ENCODE measurements at regions not wholly inside any gene's neighbourhood (a gene's known extent, or its start where the extent isn't known, plus 50 kb on each side); places are given as distances from the start of the nearest gene placed in this dataset.

GRCh38 chr2:149814049-149814448 lies 226.5 kb upstream of the MMADHC start:
- H3K9me3 ChIP-seq (replicated peaks; ENCODE audit: control insufficient read depth, insufficient read depth, low read length), result no peaks in the 10 kb centered on the region
- H3K9ac ChIP-seq (replicated peaks; ENCODE audit: extremely low read depth, insufficient read depth, low read length), result no peak overlapping the region
- no peak overlapping the region for H3K4me2 ChIP-seq (ENCODE audit: insufficient read depth, low read length)
- H3K36me3 ChIP-seq (ENCODE audit: control insufficient read depth in 2 of 2, extremely low read depth in 1 of 2, insufficient read depth in 2 of 2, low read length in 2 of 2), result no peaks in the 10 kb centered on the region
- ChIA-PET CTCF (interaction anchor here (1.4 to 1.5 kb wide), 2 partner anchors 15 to 19 kb away, joined by 4 to 6 read pairs; no protein-coding TSS in a partner anchor), POLR2A (no interaction called here)
- TF ChIP-seq GATA2 (IDR thresholded peaks at IDR 0.05; ENCODE audit: insufficient read depth, insufficient read length, low read depth, low read length) (no peak), JUN (IDR thresholded peaks at IDR 0.05; ENCODE audit: borderline replicate concordance, insufficient read depth, insufficient read length, low read depth) (no peak), CTCF (IDR thresholded peaks at IDR 0.05; ENCODE audit: extremely low read depth in 1 of 2, insufficient read depth in 1 of 2, low read depth in 1 of 2, low read length in 2 of 2) (no peak), FOS (IDR thresholded peaks at IDR 0.05; ENCODE audit: borderline replicate concordance, insufficient read depth, low read length) (no peak), POLR2A (IDR thresholded peaks at IDR 0.05; ENCODE audit: low read depth, low read length) (no peak), EZH2 (IDR thresholded peaks at IDR 0.05; ENCODE audit: borderline replicate concordance, low read depth, low read length, severe bottlenecking) (no peak), POLR2AphosphoS5 (IDR thresholded peaks at IDR 0.05; ENCODE audit: insufficient read depth, low read depth, low read length) (no peak), MYC (IDR thresholded peaks at IDR 0.05; ENCODE audit: low read depth, low read length) (no peak), MAX (IDR thresholded peaks at IDR 0.05; ENCODE audit: insufficient read depth, insufficient read length) (no peak)
- no peaks in the 10 kb centered on the region for H3K79me2 ChIP-seq (ENCODE audit: control insufficient read depth, insufficient read depth, low read length)
- H3K4me3 ChIP-seq (replicated peaks in 1 of 3; ENCODE audit: insufficient read depth in 1 of 3, low read depth in 1 of 3, low read length in 3 of 3), result no peak overlapping the region
- intact Hi-C loops (cut with micrococcal nuclease), result no loop called here
- no peaks in the 10 kb centered on the region for H3K27me3 ChIP-seq (ENCODE audit: control insufficient read depth in 2 of 2, insufficient read depth in 2 of 2, low read length in 2 of 2)
- DNase-seq (ENCODE audit: low read depth, low spot score), result no peak
- no peaks in the 10 kb centered on the region for H3K4me1 ChIP-seq (ENCODE audit: control insufficient read depth, extremely low read depth, insufficient read depth, low read length)
- no peak overlapping the region for H2AFZ ChIP-seq (ENCODE audit: low read depth, low read length)
- no peaks in the 10 kb centered on the region for H3K9me1 ChIP-seq (replicated peaks; ENCODE audit: control insufficient read depth, extremely low read depth, insufficient read depth, low read length)
- no peaks in the 10 kb centered on the region for H4K20me1 ChIP-seq (replicated peaks; ENCODE audit: control insufficient read depth, extremely low read depth, insufficient read depth, low read length)
- FAIRE-seq, result no peak
- H3K27ac ChIP-seq (ENCODE audit: insufficient read depth, low read depth, low read length), result no peak overlapping the region
- BruUV-seq (replicated peaks), result no TSS peak
- dilution Hi-C loops (cut with MboI; ENCODE audit: extremely low pct_ligation_motif_present, low sequenced_read_pairs), result no loop called here
